HG03066 (cell line): ENCODE measurements at regions not wholly inside any gene's neighbourhood (a gene's known extent, or its start where the extent isn't known, plus 50 kb on each side); places are given as distances from the start of the nearest gene placed in this dataset.
A peak's percentile ranks its signal among the peaks of the same experiment; 100 is the strongest.

Source experiments
- ATAC-seq: cut with Tn5 transposase; IDR thresholded peaks from one replicate; pipeline ENCODE4 v1.9.1; 2021; ENCODE audit warnings: low read depth; ENCODE audit not compliant: unreplicated experiment

DNA sequence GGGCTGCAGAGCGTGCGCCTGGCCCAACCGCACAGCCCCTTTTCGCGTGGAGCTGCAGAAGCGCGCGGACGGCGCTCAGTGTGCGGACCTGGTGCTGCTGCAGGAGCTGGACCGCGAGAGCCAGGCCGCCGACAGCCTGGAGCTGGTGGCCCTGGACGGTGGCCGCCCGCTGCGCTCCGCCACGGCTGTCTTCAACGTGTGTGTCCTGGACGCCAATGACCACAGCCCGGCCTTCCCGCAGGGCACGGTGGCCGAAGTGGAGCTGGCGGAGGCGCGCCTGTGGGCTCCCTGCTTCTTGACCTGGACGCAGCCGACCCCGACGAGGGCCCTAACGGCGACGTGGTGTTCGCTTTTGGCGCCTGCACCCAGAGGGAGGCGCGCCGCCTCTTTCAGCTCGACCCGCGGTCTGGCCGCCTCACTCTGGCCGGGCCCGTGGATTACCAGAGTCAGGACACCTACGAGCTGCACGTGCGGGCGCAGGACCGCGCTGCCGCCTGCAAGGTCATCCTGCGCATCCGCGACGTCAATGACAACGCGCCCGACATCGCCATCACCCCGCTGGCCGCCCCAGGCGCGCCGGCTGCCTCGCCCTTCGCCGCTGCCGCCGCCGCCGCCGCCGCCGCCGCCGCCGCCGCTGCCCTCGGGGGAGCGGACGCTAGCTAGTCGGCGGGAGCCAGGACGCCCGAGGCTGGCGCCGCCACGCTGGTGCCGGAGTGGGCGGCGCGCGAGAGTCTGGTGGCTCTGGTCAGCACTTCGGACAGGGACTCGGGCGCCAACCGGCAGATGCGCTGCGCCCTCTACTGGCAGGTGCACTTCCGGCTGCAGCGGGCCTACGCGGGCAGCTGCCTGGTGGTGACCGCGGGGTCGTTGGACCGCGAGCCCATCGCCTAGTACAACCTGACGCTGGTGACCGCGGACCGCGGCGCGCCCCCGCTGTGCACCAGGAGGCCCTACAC lies 172.2 kb downstream of the OLFM4 start:
- ATAC-seq: no peak

DNA sequence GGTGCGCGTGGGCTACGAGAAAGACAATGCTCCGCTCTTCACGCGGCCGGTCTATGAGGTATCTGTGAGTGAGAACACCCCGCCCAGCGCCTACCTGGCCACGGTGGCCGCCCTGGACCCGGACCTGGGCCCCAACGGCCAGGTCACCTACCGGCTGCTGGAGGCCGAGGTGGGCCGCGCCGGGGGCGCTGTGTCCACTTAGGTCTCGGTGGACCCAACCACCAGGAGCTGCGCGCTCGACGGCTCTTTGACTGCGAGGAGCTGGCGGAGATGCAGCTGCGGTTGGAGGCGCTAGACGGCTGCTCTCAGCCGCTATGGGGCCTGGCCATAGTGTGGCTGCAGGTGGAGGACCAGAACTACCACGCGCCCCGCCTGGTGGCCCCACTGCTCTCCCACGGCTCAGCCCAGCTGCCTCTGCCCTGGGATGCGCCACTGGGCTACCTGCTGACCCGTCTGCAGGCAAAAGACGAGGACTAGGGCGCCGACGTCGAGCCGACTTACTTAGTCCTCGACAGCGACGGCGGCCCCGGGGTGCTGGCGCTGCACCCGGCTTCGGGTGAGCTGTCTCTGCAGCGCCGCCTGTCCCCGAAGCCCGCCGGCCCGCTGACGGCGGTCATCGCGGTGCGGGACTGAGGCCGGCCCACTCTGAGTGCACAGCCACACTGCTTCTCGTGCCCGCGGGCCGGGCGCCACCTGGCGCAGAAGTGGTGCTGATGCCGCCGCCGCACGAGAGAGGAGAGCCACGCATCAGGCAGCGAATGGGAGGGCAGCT lies 173.0 kb downstream of the OLFM4 start:
- no peak for ATAC-seq

DNA sequence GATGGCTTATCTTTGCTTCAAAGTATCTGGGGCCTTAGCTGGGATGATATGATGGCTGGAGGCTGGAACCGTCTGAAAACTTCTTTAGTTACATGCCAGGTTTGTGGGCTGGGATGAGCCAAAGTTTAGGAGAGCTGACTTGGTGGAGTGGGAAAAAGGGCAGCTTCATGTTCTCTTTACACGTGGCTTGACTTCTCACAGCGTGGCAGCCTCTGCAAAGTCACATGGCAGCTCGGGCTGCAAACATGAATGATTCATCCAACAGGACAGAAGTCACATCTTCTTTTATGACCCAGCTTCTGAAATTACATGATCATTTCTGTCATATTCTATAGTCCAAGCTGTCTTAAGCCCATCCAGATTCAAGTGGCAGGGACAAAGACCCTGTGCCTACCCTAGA lies 176.0 kb downstream of the OLFM4 start:
- no peak for ATAC-seq

DNA sequence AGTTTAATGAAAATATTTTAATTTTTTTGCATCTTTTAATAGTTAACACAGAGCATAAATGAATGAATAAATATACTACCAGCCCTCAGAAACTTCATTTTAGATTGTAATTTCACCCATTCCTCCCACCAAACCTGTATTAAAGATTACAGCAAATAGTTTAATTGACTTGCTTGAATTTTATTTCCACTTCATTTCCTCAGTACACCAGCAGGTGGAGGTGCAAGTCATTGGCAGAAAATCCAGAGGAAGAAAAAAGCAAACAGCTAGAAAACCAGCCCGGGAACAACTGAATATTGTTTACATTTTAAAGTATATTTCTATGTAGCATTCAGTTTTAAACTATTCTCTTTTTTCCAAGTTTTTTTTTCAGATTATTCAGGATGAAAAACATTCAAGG lies 177.8 kb downstream of the OLFM4 start:
- ATAC-seq: no peak

DNA sequence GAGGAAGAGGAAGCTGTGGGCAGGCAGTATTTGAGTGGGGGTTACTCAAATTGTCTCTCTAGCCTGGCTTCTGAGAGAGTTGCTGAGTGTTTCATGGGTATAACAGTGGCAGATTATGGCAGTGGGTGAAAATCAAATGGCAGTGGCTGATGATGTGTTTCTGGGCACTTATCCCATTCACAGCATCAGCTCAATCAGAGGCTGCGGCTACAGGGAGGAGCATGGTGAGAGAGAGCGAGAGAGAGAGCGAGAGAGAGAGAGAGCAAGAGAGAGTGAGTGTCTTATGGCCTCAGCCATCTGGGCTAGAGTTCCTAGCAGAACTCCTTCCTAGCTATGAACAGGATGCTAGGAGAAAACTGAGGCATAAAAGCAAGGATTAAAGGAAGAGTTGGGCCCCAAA lies 178.9 kb downstream of the OLFM4 start:
- no peak for ATAC-seq

DNA sequence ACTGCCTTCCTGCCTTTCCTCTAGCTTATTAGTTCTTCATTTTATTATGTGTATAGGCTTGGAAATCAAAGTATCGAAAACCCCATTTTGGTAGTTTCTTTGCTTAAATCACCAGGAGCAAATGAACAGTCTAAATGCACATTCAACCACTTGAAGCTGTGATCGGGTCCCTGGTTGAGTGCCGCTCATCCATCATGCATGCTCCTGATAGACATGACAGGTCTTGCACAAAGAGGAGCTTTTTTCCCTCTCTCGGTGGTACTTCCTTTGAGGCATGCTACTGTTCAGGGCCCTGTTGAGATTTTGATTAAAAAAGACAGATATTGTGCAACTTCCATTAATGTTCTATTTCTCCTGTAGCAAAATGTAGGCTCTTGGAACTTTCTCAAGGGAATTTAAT lies 185.8 kb downstream of the OLFM4 start:
- no peak for ATAC-seq

DNA sequence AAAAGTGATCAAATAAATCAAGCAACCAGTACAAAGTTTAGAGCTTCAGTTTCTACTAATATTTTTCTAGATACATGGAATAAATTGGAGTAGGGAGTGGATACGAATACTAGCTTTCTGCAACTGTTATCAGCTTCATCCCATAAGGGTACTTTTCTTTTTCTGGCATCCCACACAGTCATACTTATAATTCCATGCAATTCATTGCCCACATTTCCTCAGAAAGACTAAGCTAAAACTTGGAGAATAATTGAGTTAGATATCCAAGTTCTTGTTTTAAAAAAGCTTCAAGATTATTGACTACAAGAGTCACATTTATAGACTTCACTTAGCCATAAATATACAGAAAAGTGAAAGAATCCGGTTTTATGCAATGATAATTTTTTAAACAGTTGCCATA lies 186.9 kb downstream of the OLFM4 start:
- ATAC-seq: no peak

DNA sequence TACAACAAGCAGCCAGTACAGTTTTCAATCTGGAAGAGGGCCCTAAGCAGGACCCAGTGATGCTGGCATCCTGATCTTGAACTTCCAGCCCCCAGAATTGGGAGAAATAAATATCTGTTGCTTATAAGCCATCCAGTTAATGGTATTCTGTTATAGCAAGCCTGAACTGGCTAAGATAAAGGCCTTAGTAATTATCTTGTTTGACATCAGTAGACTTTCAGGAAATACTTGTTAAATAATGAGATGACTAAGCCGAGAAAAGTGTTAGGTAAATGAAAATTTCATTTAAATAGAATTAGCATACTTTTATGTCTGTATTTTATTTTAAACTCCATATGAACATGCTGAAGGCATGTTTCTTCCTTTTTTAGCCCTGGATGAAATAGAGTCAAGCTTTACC lies 188.2 kb downstream of the OLFM4 start:
- no peak for ATAC-seq

DNA sequence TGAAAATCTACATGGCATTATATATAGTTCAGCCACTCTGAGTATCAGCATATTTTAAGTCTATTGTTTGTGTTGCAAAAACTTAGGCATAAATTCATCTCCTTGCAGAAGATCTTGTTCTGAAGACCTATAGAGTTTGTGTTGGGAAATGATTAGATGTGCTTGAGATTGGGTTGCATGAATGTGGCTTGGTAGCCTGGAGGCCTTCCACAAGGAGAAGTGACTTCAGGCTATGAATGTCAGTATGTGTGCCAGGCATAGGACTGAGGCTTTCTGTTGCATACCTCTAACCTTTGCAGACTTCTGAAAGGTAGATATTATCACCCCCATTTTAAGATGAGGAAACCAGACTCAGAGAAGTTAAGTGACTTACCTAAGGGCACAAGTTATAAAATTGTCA lies 188.6 kb downstream of the OLFM4 start:
- ATAC-seq: no peak

DNA sequence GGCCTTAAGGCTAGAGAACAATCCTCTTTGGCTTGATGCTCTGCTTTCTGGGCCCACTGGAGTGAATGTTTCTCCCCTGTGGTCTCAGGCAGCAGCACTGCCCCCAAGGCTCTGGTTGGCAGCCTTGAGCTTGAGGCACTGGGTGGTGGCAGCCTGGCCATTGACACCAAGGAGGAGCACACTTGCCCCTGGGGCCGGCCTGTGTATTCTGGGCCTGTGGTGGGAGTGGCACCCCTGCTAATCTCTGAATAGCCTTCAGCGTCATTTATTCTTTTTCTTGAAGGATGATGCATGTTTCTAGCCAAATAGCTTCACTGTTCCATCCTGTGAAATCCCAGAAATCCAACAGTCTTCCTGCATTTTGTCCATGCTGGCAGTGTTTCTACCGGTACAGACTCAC lies 191.4 kb downstream of the OLFM4 start:
- ATAC-seq: no peak

DNA sequence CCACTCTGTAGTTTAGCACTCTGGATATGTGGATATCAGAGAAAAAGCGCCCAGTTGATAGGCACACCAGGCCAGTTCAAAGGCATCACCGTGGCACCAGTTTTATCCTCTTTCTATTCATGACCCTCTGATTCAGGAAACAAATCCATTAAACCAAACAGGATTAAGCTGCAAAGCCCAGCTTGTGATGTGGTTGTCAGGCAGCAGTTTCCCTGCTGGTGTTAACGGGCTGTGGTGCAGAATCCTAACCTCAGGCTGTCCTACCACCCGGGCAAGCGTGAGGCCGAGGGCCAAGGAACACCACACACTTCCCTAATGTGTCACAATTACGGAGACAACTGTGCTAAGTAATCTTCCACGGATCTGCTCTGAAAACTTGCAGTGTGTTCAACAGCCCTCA lies 209.1 kb downstream of the OLFM4 start:
- no peak for ATAC-seq

DNA sequence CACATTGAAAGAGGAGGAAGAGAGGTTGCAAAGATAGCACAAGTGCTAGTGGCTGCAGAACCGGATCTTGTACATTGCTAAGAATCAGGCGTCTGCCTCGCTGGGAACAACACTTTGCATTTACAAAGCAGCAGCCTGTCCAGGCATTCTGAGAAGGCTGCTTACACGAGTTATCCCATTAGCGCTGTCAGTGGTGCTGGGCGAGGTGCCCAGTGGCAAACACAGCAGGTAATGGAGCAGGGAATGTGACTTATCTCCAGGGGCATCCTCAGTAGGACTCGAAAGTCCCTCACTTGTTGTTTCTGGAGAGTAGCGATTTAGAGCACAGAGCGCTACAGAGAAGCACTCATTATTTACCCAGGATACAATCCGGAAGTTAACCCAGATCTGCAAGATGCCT lies 209.6 kb downstream of the OLFM4 start:
- no peak for ATAC-seq

DNA sequence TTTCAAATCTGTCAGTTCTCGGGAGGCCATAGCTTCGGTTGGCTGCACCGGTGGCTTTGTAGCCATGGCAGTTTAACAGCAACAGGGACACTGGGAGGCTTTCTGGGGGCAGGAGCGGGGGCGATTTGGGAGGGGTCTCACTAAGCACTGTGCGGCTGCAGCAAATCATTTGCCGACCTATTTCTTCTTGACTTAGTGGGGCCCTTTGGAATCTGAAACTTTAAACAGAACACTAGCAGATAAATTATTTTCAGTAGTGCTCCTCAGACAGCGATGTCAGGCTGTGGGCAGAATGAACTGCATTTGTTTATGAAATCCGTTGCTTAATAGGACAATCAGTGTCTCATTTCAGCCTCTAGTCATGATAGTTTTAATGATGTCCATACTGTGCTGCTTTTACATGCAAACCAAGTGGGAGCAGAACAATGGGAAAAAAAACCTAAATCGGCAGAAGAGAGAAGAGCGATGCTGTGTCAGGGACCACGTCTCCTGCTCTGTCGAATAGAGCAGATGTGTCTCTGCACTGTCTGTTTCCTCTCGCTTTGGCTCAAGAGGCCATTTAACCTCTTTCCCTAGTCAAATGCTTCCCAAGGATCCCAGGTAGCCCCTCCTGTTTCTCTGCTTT lies 211.9 kb downstream of the OLFM4 start:
- ATAC-seq: no peak

DNA sequence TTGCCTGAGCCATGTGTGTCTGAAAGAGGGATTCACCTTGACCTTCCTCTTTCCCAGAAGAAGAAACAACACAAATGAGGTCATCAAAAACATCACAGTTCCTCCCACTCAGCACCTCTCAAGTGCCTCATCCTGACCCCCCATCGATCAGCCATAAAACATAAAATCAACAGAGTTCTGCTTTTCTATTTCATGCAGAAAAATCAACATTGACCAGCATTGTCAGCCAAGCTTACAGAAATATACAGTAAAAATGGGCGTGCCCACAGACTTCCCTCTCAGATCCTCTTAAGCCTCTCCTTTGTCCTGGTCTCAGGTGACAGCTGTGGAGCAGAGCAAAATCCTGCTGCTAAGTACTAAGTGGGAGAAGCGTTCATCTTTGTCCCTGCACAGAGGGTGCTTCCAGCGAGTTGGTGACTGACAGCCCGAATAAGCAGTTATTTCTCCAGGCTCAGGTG lies 213.3 kb downstream of the OLFM4 start:
- no peak for ATAC-seq

DNA sequence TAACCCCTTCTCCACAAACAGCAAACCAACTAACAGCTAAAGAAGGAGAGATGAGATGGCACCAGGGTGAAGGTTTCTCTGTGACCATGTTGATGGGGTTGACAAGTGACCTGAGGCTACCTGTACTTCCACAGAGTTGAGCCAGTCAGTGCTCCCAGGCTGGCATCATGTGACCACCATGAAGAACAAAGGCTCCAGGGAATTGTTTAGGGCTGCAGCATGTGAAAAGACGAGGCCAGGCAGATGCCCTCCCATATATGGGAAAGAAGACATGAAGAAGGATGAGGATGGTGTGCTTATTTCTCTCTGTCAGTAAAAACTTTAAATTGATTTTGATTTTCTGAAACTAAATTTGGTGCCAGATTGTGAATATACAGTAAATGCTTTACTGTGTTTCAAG lies 220.6 kb downstream of the OLFM4 start:
- no peak for ATAC-seq

DNA sequence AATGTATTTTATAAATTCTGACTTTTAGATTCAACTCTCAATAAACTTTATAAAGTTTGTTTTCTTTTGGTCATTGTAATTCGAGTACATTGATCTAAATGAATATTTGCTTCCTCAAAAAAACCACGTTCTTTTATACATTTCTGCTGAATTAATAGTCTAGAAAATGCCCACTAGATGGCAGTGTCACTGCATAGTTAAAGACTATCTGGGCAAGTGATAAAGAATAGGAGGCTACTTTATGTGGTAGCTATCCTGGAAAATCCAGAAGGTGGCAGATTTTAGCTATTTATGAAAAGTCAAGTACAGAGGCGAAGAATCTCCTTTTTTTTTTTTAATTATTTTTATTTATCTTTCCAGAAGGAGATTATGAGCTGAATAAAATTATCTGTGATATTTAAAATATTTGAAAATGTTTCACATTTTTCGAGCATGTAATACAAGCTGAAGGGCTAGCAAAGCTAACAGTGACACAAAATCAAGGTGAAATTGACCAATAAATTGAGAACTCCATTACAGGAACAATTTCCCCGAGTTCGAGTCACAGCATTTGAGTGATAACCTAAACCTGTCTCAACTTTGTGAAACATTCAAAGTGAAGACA lies 221.8 kb downstream of the OLFM4 start:
- peak; percentile 94 for ATAC-seq

DNA sequence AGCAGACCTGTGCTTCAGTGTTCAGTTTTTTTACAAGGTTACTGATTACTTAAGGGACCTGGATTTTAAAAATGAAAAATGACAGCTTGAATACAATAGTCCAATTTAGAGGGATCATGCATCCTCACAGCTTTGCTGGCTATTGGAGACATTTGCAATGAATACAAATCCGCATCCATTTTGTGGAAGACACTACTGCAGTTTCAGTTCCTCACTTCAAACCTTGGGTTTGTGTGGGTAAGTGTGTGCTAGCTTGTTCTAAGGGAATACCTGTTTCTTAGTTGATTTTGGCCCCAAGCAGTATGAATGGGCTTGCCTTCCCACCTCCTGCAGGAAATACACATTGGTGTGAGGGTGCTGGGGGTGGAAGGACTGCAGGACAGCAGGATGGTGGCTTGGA lies 222.4 kb downstream of the OLFM4 start:
- ATAC-seq: no peak

DNA sequence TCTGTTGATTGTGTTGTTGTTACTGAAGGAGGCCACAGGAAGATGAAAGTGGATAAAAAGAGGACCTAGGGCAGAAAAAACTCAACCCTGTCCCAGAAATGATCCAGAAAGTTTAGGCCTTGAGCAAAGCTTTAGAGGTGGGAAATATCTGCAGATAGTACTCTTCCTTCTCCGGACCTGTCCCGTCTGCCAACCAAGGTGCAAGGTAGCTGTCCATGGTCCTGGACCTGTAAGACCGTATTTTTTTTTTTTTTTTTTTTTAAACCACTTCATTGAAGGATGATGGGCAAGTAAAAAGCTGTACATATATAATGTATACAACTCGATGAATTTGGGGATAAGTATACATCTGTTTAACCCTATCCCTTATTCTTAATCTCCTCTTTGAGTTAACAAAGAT lies 225.9 kb downstream of the OLFM4 start:
- no peak for ATAC-seq

DNA sequence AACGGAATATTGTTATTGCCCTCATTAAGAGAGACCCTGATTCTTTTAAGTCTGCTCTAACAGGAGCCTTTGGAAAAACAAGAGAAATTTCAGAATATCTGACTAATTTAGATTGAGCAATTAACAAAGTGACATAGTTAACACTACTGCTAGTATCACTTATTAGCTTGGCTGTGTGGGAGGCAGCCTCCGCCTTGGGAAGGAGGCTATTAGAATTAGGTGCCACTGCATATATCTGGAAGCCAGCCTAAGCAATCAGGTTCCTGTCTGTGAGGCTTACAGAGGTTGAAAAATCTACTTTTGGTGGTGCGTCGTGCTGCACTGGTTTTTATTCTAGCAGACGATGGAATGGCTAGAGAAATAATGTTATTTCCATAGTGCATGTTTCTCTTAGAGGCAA lies 227.2 kb downstream of the OLFM4 start:
- ATAC-seq: no peak

DNA sequence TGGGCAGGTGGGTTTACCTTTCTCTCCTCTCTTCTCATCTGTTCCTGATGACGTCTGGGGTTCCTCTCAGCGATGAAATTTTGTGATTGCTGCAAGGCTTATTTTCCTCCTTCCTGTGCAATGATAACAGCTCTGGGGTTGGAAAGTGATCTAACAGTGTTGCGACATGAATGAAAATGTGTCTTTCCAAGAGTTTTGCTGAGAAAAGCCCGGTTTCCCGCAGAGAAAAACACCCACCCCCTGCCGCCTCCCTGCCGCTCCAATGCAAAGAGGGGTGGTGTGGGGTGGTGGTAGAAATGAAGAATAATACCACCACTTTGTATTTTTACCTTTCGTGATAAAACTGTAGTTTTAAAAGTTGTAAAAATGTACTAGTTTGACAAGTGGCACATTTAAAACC lies 232.0 kb downstream of the OLFM4 start:
- ATAC-seq: no peak
